ENCODE measurements at regions not wholly inside any gene's neighbourhood (a gene's known extent, or its start where the extent isn't known, plus 50 kb on each side); places are given as distances from the start of the nearest gene placed in this dataset.

DNA sequence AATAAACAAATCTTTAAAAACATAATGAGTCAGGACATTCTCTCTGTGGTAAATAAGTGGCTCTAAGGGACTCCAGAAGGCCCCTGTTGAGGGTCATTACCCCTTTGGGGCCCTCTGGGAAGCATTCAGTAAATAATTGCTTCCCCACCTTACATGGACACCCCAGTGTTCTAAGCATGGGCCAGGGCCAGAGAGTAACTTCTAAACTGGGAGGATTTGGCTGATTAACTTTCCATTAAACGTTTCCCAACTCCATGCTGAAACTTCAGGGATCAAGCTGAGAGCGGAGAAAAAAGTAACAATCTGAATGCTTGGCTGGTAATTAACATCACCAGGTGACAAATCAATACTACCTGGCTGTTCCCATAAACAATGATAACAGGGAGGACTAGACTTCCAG, 783.9 kb upstream of the LRRC4C start:
- H3K9me3 Mint-ChIP-seq: no peaks in the 10 kb centered on the region
- DNase-seq (ENCODE audit: low read depth, low spot score): no peak
- H3K4me1 Mint-ChIP-seq: peaks cover 8% of the 10 kb centered on the region
- H3K36me3 Mint-ChIP-seq (ENCODE audit: low read depth): no peaks in the 10 kb centered on the region
- TF ChIP-seq, protein P1, sequence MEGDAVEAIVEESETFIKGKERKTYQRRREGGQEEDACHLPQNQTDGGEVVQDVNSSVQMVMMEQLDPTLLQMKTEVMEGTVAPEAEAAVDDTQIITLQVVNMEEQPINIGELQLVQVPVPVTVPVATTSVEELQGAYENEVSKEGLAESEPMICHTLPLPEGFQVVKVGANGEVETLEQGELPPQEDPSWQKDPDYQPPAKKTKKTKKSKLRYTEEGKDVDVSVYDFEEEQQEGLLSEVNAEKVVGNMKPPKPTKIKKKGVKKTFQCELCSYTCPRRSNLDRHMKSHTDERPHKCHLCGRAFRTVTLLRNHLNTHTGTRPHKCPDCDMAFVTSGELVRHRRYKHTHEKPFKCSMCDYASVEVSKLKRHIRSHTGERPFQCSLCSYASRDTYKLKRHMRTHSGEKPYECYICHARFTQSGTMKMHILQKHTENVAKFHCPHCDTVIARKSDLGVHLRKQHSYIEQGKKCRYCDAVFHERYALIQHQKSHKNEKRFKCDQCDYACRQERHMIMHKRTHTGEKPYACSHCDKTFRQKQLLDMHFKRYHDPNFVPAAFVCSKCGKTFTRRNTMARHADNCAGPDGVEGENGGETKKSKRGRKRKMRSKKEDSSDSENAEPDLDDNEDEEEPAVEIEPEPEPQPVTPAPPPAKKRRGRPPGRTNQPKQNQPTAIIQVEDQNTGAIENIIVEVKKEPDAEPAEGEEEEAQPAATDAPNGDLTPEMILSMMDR (conservative IDR thresholded peaks at IDR 0.05): no peak
- H3K27ac Mint-ChIP-seq (ENCODE audit: unreplicated experiment): no peak overlapping the region
- no peak overlapping the region for H3K4me3 Mint-ChIP-seq
- no peaks in the 10 kb centered on the region for H3K27me3 Mint-ChIP-seq (ENCODE audit: low read depth)

DNA sequence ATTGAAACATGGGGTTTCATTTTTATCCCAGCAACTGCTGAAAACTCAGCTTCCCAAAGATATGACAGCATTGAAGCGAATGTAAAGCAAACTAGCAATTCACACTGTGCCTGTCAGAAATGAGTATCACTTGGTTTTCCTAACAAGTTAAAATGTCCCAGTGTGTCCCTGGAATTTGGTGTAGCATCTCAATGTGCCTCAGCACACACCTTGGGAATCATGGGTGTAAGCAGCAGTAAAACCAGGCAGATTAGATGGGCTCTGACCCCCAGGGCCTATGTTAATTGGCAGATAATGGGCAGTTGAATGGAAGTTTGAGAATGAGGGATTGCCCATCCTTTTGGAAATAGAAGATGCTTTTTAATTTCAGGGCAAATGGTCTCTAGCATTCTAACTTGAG, 784.9 kb upstream of the LRRC4C start:
- Mint-ChIP-seq H3K27me3 (ENCODE audit: low read depth) (no peaks in the 10 kb centered on the region), H3K9me3 (no peaks in the 10 kb centered on the region), H3K4me1 (peaks cover 8% of the 10 kb centered on the region), H3K36me3 (ENCODE audit: low read depth) (no peaks in the 10 kb centered on the region), H3K27ac (ENCODE audit: unreplicated experiment) (no peak overlapping the region), H3K4me3 (no peak overlapping the region)
- no peak for DNase-seq (ENCODE audit: low read depth, low spot score)
- TF ChIP-seq, protein P1 (conservative IDR thresholded peaks at IDR 0.05): no peak

DNA sequence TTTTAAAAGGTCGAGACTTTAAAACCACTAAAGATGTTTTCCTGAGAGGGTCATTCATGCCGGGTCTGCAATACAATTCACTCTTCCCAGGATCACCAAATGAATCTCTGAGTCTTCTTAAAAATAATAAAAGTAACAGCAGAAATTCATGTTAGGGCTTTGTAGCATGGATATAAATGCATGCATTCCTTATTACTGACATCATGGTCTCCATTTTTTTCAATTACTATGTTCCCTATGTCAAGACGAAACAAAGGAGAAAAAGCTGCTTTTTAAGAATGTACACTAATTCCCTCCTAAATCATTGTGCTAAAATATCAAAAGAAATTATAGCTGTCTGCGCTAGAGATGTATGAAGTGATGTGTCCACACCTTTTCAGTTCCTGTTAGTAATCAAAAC, 789.9 kb upstream of the LRRC4C start:
- Mint-ChIP-seq H3K4me3 (no peak overlapping the region), H3K27ac (ENCODE audit: unreplicated experiment) (no peak overlapping the region), H3K27me3 (ENCODE audit: low read depth) (no peaks in the 10 kb centered on the region), H3K36me3 (ENCODE audit: low read depth) (no peaks in the 10 kb centered on the region), H3K4me1 (no peaks in the 10 kb centered on the region), H3K9me3 (peaks cover 2% of the 10 kb centered on the region)
- no peak for DNase-seq (ENCODE audit: low read depth, low spot score)
- TF ChIP-seq, protein P1 (conservative IDR thresholded peaks at IDR 0.05): no peak

DNA sequence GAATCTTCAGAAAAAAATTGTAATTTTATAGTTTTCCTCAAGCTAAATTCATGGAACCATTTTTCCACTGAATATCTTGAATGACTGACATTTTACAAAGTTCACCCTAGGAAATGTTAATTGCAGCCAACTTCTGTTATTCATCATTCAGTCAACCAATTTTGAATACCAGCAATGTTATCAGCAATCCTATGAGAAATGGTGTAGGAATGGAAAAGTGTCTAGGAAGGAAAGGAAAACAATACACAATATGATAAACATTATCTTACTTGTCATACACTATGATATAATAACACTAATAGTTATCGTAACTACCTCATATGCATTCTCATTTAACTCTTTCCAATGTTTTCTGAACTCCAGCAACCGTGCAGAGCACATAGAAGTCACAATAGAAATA, 790.5 kb upstream of the LRRC4C start:
- TF ChIP-seq, protein P1 (conservative IDR thresholded peaks at IDR 0.05): no peak
- DNase-seq (ENCODE audit: low read depth, low spot score): no peak
- Mint-ChIP-seq H3K4me3 (no peak overlapping the region), H3K4me1 (no peaks in the 10 kb centered on the region), H3K27ac (ENCODE audit: unreplicated experiment) (no peak overlapping the region), H3K9me3 (peaks cover 2% of the 10 kb centered on the region), H3K36me3 (ENCODE audit: low read depth) (no peaks in the 10 kb centered on the region), H3K27me3 (ENCODE audit: low read depth) (no peaks in the 10 kb centered on the region)

DNA sequence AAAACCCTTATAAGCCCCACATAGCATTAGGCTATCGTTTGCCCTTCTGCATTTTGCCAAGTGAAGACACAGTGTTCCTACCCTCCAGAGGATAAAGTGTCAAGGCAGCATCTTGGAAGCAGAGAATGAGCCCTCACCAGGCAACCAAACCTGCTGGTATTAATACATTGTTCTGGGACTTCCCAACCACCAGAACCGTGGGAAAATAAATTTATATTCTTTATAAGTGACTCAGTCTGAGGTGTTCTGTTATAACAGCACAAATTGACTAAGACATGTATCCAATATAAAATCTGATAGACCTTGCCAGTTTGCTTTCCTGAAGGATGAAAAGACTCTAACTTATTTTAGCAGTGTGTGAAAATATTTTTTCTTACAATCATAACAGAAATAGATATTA, 792.5 kb upstream of the LRRC4C start:
- Mint-ChIP-seq H3K27me3 (ENCODE audit: low read depth) (no peaks in the 10 kb centered on the region), H3K4me1 (no peaks in the 10 kb centered on the region), H3K4me3 (no peak overlapping the region), H3K27ac (ENCODE audit: unreplicated experiment) (no peak overlapping the region), H3K36me3 (ENCODE audit: low read depth) (no peaks in the 10 kb centered on the region), H3K9me3 (peaks cover 2% of the 10 kb centered on the region)
- TF ChIP-seq, protein P1 (conservative IDR thresholded peaks at IDR 0.05): no peak
- no peak for DNase-seq (ENCODE audit: low read depth, low spot score)

DNA sequence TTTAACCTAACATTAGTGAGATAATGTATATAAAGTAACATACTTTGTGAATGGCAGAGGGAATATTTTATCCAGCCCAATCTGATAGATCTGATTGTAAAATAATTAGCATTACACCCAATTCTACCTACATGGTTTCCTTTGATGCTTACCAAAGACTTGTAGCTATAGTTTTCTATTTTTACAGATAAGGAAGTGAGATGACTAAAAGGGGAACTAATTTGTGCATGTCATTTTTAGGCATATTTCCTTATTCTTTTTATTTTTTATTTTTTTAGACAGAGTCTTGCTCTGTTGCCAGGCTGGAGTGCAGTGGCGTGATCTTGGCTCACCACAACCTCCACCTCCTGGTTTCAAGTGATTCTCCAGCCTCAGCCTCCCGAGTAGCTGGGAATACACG, 793.7 kb upstream of the LRRC4C start:
- TF ChIP-seq, protein P1 (conservative IDR thresholded peaks at IDR 0.05): no peak
- Mint-ChIP-seq H3K27ac (ENCODE audit: unreplicated experiment) (no peak overlapping the region), H3K4me3 (no peak overlapping the region), H3K36me3 (ENCODE audit: low read depth) (no peaks in the 10 kb centered on the region), H3K4me1 (peaks cover 6% of the 10 kb centered on the region), H3K27me3 (ENCODE audit: low read depth) (no peaks in the 10 kb centered on the region), H3K9me3 (peaks cover 2% of the 10 kb centered on the region)
- no peak for DNase-seq (ENCODE audit: low read depth, low spot score)

Data from neural crest cell (in vitro differentiated cells).